Chondrocyte (in vitro differentiated cells): ENCODE measurements at regions not wholly inside any gene's neighbourhood (a gene's known extent, or its start where the extent isn't known, plus 50 kb on each side); places are given as distances from the start of the nearest gene placed in this dataset.

Experiments
- DNase-seq: peaks from one replicate; pipeline ENCODE4 v3.0.0; 2021; ENCODE audit warnings: mixed read lengths, low spot score
- H3K27ac Mint-ChIP-seq: one replicate; pipeline ENCODE4 v1.8.0; 2021; ENCODE audit warnings: mild to moderate bottlenecking, moderate library complexity, mixed read lengths; ENCODE audit not compliant: unreplicated experiment
- H3K27me3 Mint-ChIP-seq: 2 replicates; pipeline ENCODE4 v1.8.0; 2021; ENCODE audit warnings: low read depth, mixed read lengths
- H3K36me3 Mint-ChIP-seq: 2 replicates; pipeline ENCODE4 v1.8.0; 2021; ENCODE audit warnings: low read depth, mixed read lengths
- H3K4me1 Mint-ChIP-seq: 2 replicates; pipeline ENCODE4 v1.8.0; 2021; ENCODE audit warnings: low read depth, mild to moderate bottlenecking, mixed read lengths
- H3K4me3 Mint-ChIP-seq: one replicate; pipeline ENCODE4 v1.8.0; 2021; ENCODE audit warnings: mild to moderate bottlenecking, moderate library complexity, mixed read lengths; ENCODE audit not compliant: unreplicated experiment
- H3K9me3 Mint-ChIP-seq: 2 replicates; pipeline ENCODE4 v1.8.0; 2021; ENCODE audit warnings: low read depth, mixed read lengths
- CTCF ChIP-seq: fragments of 200-600 bp; sonication (generic); IDR thresholded peaks from 2 replicates; pipeline ENCODE4 v1.5.0; 2021; ENCODE audit warnings: antibody characterized with exemption, mild to moderate bottlenecking, moderate library complexity

DNA sequence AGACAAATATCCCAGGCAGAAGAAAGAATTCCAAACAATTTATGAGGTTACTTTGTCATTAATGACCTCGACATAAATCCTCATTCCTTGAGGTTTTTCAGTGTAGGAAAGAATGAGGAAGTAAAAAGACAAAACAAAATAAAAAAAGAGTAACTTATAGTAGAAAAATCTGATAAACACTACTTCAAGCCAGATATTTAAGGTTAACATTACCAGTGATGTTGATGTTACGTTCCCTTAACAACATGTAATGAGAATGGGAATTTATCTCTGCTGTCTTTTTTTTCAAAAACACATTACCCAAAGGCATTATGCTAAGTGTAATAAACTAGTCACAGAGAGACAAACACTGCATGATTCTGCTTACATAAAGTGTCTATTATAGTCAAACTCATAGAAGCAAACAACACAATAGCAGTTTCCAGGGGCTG, 935.1 kb downstream of the SLITRK1 start:
- Mint-ChIP-seq H3K36me3 (no peaks in the 10 kb centered on the region), H3K27me3 (no peaks in the 10 kb centered on the region), H3K9me3 (peaks cover 7% of the 10 kb centered on the region), H3K4me3 (no peak overlapping the region), H3K27ac (no peak overlapping the region), H3K4me1 (no peaks in the 10 kb centered on the region)
- TF ChIP-seq CTCF, result no peak
- no peak for DNase-seq

GRCh38 chr13:82938644-82939043, 943.6 kb downstream of the SLITRK1 start:
- Mint-ChIP-seq H3K9me3 (peaks cover under 1% of the 10 kb centered on the region), H3K4me1 (peaks cover 15% of the 10 kb centered on the region), H3K27me3 (no peaks in the 10 kb centered on the region), H3K4me3 (no peak overlapping the region), H3K27ac (no peak overlapping the region), H3K36me3 (no peaks in the 10 kb centered on the region)
- DNase-seq, result peak; percentile 43
- TF ChIP-seq CTCF, result no peak

- no peak for TF ChIP-seq CTCF
- DNase-seq, result no peak
- Mint-ChIP-seq H3K9me3 (no peaks in the 10 kb centered on the region), H3K27me3 (no peaks in the 10 kb centered on the region), H3K36me3 (no peaks in the 10 kb centered on the region), H3K4me3 (no peak overlapping the region), H3K27ac (no peak overlapping the region), H3K4me1 (peaks cover 15% of the 10 kb centered on the region)
Observed at GRCh38 chr13:82934000-82934399, 948.3 kb downstream of the SLITRK1 start.

DNA sequence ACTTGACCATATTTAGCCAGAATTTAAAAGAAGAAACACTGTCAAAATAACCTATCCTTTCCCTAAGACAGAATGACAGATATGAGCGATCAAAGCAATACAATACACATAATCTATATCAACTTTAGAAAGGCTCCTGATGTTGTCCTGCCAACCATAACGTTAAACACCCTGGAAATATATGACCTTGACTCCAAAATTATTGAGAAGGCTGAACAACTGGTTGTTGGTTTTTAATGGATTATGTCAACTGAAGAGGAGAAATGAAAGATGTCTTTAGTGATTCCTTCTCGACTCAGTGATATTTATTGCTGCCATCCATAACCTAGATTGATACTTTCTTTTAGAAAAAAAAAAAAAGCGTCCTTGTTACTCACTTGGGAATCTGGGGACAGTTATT, 957.2 kb downstream of the SLITRK1 start:
- Mint-ChIP-seq H3K27me3 (no peaks in the 10 kb centered on the region), H3K4me1 (no peaks in the 10 kb centered on the region), H3K9me3 (peaks cover 2% of the 10 kb centered on the region), H3K27ac (no peak overlapping the region), H3K4me3 (no peak overlapping the region), H3K36me3 (no peaks in the 10 kb centered on the region)
- no peak for DNase-seq
- no peak for TF ChIP-seq CTCF

DNA sequence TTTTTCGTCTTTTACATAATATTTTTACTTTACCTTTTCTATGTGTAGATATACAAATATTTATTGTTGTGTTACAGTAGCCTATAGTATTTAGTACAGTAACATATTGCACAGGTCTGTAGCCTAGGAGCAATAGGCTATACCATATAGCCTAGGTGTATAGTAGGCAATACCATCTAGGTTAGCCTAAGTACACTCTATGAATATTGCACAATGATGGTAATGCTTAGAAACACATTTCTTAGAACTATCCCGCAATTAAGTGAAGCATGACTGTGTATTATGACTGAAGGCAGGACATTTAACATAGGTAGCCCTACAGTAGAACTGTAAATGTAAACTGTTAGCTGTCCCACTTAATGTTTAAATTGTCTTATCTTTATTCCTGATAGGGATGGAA, 964.3 kb downstream of the SLITRK1 start:
- no peak for DNase-seq
- Mint-ChIP-seq H3K36me3 (no peaks in the 10 kb centered on the region), H3K9me3 (no peaks in the 10 kb centered on the region), H3K27ac (no peak overlapping the region), H3K4me1 (no peaks in the 10 kb centered on the region), H3K27me3 (no peaks in the 10 kb centered on the region), H3K4me3 (no peak overlapping the region)
- no peak for TF ChIP-seq CTCF
